ENCODE measurements at regions not wholly inside any gene's neighbourhood (a gene's known extent, or its start where the extent isn't known, plus 50 kb on each side); places are given as distances from the start of the nearest gene placed in this dataset.

DNA sequence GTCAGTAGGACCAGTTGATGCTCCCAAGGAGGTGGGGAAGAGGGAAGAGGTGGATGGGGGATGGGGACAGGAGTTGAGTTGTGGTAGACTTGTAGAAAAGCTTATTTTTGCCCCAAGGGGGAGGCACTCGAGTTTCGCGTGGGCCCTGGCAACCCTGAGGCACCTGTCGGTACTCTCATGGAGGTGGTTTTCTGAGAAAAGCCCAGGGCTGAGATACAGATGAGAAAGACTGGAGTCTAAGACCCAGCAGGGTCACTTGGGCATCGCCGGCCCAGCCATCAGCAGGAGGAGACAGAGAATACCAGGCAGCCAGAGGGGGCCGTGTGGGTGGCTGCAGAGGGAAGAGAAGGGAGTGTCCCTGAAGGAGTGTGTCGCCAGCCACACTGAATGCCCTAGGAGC, 57.7 kb upstream of the HPCAL1 start:
- Histone ChIP-seq H3T11ph (ENCODE audit: low read length) (no peak overlapping the region), H3K14ac (ENCODE audit: insufficient read depth, low read length) (no peak overlapping the region), H3K9me3 (ENCODE audit: control insufficient read depth, low read depth, low read length) (no peaks in the 10 kb centered on the region), H3K56ac (ENCODE audit: insufficient read length, low read depth, low read length) (no peak overlapping the region), H3K79me1 (ENCODE audit: insufficient read depth, low read depth, low read length, poor library complexity, severe bottlenecking) (no peaks in the 10 kb centered on the region), H3K9ac (ENCODE audit: extremely low read depth, insufficient read length, low read length) (no peak overlapping the region), H3K18ac (ENCODE audit: insufficient read length, low read depth, low read length) (no peak overlapping the region), H2AK5ac (ENCODE audit: insufficient read length, low read length) (no peak overlapping the region), H2BK12ac (ENCODE audit: insufficient read length, low read depth, low read length) (no peak overlapping the region), H3K27me3 (ENCODE audit: insufficient read depth, low read length) (no peaks in the 10 kb centered on the region; the same call in 1 of the 2 replicates), H2BK120ac (ENCODE audit: low read depth, low read length, poor library complexity, severe bottlenecking) (no peak overlapping the region), H2BK20ac (ENCODE audit: low read depth, low read length, poor library complexity, severe bottlenecking) (no peak overlapping the region), H4K91ac (ENCODE audit: insufficient read length, low read depth, low read length) (no peak overlapping the region), H3K23ac (ENCODE audit: insufficient read length, low read depth, low read length) (no peak overlapping the region), H3K4me1 (ENCODE audit: insufficient read depth, low read length) (no peaks in the 10 kb centered on the region), H3K23me2 (ENCODE audit: insufficient read length, low read depth, low read length, poor library complexity, severe bottlenecking) (no peaks in the 10 kb centered on the region), H2BK5ac (ENCODE audit: insufficient read length, low read length) (no peak overlapping the region), H4K20me1 (ENCODE audit: control insufficient read depth, insufficient read depth, insufficient read length) (no peaks in the 10 kb centered on the region), H2AFZ (ENCODE audit: low read length) (no peak overlapping the region), H2BK15ac (ENCODE audit: low read depth, low read length) (no peak overlapping the region), H3K4me2 (ENCODE audit: insufficient read depth, insufficient read length, low read length) (no peak overlapping the region), H3K27ac (ENCODE audit: insufficient read length, low read depth, low read length) (no peak overlapping the region), H3K79me2 (ENCODE audit: insufficient read depth, low read length) (no peaks in the 10 kb centered on the region), H4K5ac (ENCODE audit: insufficient read length, low read depth, low read length) (no peak overlapping the region), H4K8ac (replicated peaks; ENCODE audit: insufficient read length, low read depth, low read length) (no peak overlapping the region), H3K4ac (ENCODE audit: low read depth, low read length) (no peak overlapping the region)
- Mint-ChIP-seq H3K4me1 (no peaks in the 10 kb centered on the region), H3K27me3 (ENCODE audit: low read depth) (no peaks in the 10 kb centered on the region), H3K27ac (no peak overlapping the region), H3K9me3 (peaks cover 0 to 3% of the 10 kb centered on the region in 2 experiments; a peak in 1 of 5 replicates), H3K4me3 (no peak overlapping the region), H3K36me3 (ENCODE audit: insufficient read depth in 1 of 3, low read depth in 3 of 3) (no peaks in the 10 kb centered on the region)
- TF ChIP-seq, protein P1, sequence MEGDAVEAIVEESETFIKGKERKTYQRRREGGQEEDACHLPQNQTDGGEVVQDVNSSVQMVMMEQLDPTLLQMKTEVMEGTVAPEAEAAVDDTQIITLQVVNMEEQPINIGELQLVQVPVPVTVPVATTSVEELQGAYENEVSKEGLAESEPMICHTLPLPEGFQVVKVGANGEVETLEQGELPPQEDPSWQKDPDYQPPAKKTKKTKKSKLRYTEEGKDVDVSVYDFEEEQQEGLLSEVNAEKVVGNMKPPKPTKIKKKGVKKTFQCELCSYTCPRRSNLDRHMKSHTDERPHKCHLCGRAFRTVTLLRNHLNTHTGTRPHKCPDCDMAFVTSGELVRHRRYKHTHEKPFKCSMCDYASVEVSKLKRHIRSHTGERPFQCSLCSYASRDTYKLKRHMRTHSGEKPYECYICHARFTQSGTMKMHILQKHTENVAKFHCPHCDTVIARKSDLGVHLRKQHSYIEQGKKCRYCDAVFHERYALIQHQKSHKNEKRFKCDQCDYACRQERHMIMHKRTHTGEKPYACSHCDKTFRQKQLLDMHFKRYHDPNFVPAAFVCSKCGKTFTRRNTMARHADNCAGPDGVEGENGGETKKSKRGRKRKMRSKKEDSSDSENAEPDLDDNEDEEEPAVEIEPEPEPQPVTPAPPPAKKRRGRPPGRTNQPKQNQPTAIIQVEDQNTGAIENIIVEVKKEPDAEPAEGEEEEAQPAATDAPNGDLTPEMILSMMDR (conservative IDR thresholded peaks at IDR 0.05): no peak
- no CpG with 5 or more reads among the region's 8 CpGs for WGBS (ENCODE audit: extremely low coverage, insufficient read length, low lambda C conversion rate)
- DNase-seq: no peak
